ENCODE measurements at regions not wholly inside any gene's neighbourhood (a gene's known extent, or its start where the extent isn't known, plus 50 kb on each side); places are given as distances from the start of the nearest gene placed in this dataset.

DNA sequence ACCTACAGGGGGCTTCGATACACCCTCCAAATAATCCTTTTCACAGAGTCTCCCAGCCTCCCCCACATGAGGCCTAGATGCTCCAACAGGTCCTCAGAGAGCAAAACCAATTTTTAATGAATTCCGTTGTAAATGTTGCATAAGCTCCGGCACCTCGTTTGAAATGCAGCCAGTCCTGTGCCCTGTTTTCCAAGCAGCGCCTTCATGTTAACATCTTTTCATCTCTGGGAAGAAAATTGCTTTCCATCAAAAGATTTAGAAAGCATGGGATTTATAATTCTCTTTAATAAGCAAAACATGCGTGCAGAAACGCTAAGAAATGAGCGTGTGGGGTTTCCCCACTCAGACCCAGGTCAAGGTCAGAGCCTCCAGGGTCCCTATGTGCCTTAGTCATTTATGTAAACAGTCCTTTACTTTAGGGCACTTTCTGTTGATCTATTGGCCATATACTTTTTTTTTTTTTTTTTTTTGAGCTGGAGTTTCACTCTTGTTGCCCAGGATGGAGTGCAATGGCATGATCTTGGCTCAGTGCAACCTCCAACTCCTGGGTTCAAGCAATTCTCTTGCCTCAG, 177.5 kb upstream of the S1PR3 start:
- H3K9ac ChIP-seq (ENCODE audit: low read depth, low read length): no peak overlapping the region
- no peak overlapping the region for H3K4me3 ChIP-seq (ENCODE audit: low read depth, low read length)
- no peaks in the 10 kb centered on the region for H3K27me3 ChIP-seq (ENCODE audit: control insufficient read depth, insufficient read depth, low read length)
- no peaks in the 10 kb centered on the region for H3K9me3 ChIP-seq (ENCODE audit: control insufficient read depth, insufficient read depth, low read length)
- H3K4me1 ChIP-seq (ENCODE audit: control insufficient read depth, insufficient read depth, low read length): peaks cover 4% of the 10 kb centered on the region
- no peaks in the 10 kb centered on the region for H3K36me3 ChIP-seq (ENCODE audit: control insufficient read depth, insufficient read depth, low read length)

DNA sequence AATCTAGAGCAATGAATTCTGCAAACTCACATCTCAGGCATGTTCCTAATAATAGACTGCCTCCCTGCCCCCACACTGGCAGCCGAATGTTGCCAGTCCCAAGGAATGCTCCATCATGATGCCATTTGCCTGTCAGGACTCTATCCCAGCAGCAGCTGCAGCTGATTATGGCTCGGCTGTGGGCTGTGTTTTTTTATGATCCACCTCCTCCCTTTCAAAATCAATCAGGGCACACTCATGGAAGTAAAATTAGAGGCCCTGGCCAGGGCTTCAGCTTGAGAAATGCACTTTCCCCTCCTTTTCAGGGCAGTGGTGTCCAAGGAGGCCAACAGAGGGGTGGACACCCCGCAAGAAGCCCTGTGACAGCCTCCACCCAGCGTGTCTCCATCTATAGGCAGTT, 176.7 kb upstream of the S1PR3 start:
- H3K4me1 ChIP-seq (ENCODE audit: control insufficient read depth, insufficient read depth, low read length): peaks cover 4% of the 10 kb centered on the region
- H3K9ac ChIP-seq (ENCODE audit: low read depth, low read length): no peak overlapping the region
- H3K36me3 ChIP-seq (ENCODE audit: control insufficient read depth, insufficient read depth, low read length): no peaks in the 10 kb centered on the region
- no peaks in the 10 kb centered on the region for H3K27me3 ChIP-seq (ENCODE audit: control insufficient read depth, insufficient read depth, low read length)
- H3K4me3 ChIP-seq (ENCODE audit: low read depth, low read length): no peak overlapping the region
- no peaks in the 10 kb centered on the region for H3K9me3 ChIP-seq (ENCODE audit: control insufficient read depth, insufficient read depth, low read length)

DNA sequence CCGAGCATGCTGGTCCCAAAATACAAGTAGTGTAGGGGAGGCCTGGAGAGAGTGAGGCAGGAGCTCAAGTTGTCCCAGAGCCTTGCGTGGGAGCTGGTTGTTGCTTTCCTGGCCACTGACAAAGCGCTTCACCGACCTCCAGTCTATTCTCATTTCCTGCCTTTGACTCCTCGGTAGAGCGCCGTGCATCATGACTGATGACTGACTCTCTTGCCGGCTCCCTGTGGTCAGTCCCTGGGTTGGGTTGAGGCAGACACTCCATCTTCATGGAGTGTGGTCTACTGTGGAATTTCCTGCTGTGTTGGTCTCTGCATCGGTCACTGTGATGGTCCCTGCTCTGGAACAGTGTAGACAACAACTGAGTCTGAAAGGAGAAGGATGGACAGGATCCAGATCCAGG, 175.1 kb upstream of the S1PR3 start:
- Histone ChIP-seq H3K4me3 (ENCODE audit: low read depth, low read length) (no peak overlapping the region), H3K36me3 (ENCODE audit: control insufficient read depth, insufficient read depth, low read length) (no peaks in the 10 kb centered on the region), H3K9me3 (ENCODE audit: control insufficient read depth, insufficient read depth, low read length) (no peaks in the 10 kb centered on the region), H3K9ac (ENCODE audit: low read depth, low read length) (no peak overlapping the region), H3K27me3 (ENCODE audit: control insufficient read depth, insufficient read depth, low read length) (no peaks in the 10 kb centered on the region), H3K4me1 (ENCODE audit: control insufficient read depth, insufficient read depth, low read length) (peaks cover 4% of the 10 kb centered on the region)

DNA sequence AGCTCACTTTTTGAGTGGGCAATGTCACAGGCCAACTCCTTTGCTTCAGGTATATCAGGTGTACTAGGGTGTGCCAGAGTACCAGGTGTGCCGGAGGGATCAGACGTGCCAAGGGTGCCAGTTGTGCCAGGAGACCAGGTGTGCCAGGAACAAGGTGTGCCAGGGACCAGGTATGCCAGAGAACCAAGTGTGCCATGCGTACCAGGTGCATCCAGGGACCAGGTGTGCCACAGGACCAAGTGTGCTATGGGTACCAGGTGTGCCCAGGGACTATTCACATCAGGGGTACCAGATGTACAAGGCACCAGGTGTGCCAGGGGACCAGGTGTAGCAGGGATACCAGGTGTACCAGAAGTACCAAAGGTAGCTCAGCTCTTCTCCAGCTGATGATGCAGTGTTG, 174.7 kb upstream of the S1PR3 start:
- no peak overlapping the region for H3K4me3 ChIP-seq (ENCODE audit: low read depth, low read length)
- no peaks in the 10 kb centered on the region for H3K9me3 ChIP-seq (ENCODE audit: control insufficient read depth, insufficient read depth, low read length)

DNA sequence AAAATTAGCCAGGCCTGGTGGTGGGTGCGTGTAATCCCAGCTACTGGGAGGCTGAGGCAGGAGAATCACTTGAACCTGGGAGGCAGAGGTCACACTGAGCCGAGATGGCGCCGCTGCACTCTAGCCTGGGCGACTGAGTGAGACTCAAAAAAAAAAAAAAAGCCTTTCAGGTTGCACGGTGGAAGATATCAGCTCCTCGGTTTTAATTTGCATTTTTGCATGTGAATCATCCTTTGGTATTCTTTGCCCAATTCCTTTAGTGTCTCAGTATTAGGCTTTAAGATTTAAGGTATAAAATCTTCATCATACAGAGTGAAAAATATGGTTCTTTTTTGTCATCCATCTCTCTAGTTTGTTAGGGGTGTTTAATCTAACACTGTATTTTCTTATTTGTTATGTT, 173.6 kb upstream of the S1PR3 start:
- Histone ChIP-seq H3K27me3 (ENCODE audit: control insufficient read depth, insufficient read depth, low read length) (no peaks in the 10 kb centered on the region), H3K36me3 (ENCODE audit: control insufficient read depth, insufficient read depth, low read length) (no peaks in the 10 kb centered on the region), H3K4me3 (ENCODE audit: low read depth, low read length) (no peak overlapping the region), H3K9me3 (ENCODE audit: control insufficient read depth, insufficient read depth, low read length) (no peaks in the 10 kb centered on the region), H3K4me1 (ENCODE audit: control insufficient read depth, insufficient read depth, low read length) (peaks cover 4% of the 10 kb centered on the region), H3K9ac (ENCODE audit: low read depth, low read length) (no peak overlapping the region)

More for the DNA sequence above, 174.7 kb upstream of the S1PR3 start:
- H3K9ac ChIP-seq (ENCODE audit: low read depth, low read length): no peak overlapping the region
- no peaks in the 10 kb centered on the region for H3K36me3 ChIP-seq (ENCODE audit: control insufficient read depth, insufficient read depth, low read length)
- H3K4me1 ChIP-seq (ENCODE audit: control insufficient read depth, insufficient read depth, low read length): peaks cover 4% of the 10 kb centered on the region
- H3K27me3 ChIP-seq (ENCODE audit: control insufficient read depth, insufficient read depth, low read length): no peaks in the 10 kb centered on the region

DNA sequence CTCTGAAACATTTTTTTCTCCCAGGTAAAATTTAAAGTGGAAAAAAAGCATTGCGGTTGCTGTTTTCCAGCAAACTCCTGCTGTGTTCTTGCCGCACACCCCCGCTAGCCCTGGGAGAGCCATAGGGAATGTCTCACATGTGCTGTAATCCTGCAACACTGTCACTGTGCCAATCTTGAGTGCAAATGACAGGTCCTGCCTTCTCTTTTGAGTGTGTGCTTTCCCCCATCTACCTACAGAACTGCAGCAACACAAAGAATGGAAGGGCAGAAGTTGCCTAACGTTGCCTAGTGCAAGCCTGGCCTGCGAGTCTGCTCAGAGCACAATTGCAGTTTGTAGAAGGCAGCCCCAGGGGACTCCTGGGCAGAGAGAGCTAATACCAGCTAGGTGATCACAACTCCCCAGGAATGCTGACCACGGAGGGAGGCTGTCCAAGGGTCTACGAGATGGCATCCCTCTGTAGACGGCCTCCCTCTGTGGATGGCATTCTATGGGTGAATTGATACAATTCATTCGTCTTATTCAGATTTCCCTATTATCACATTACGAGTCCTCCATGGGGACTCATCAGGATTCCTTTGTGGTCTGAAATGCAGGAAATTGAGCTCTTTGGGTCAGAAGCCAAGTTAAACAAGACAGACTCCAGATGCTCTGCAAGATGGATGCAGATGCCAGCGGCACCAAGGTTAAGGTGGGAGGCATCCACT, 172.6 kb upstream of the S1PR3 start:
- Histone ChIP-seq H3K9ac (ENCODE audit: low read depth, low read length) (no peak overlapping the region), H3K27me3 (ENCODE audit: control insufficient read depth, insufficient read depth, low read length) (no peaks in the 10 kb centered on the region), H3K36me3 (ENCODE audit: control insufficient read depth, insufficient read depth, low read length) (no peaks in the 10 kb centered on the region), H3K4me1 (ENCODE audit: control insufficient read depth, insufficient read depth, low read length) (peaks cover 4% of the 10 kb centered on the region), H3K4me3 (ENCODE audit: low read depth, low read length) (no peak overlapping the region), H3K9me3 (ENCODE audit: control insufficient read depth, insufficient read depth, low read length) (no peaks in the 10 kb centered on the region)

DNA sequence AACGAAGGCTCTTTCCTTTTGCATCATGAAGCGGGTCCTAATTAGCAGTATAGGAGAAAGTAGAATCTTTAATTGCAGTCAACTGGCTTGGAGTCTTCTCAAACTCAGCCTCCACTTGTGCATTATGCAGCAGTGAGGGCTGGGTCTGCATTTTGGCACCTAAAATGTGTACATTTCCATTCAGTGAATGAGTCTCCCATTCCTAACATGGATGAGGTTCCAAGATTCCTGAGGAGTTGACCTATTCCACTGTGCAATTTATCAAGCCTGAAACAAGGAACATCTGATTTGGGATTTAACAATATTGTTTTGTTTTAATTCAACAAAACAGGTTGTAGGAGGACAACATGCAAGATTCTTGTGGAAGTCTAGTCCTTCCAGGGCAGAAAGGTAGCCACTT, 171.8 kb upstream of the S1PR3 start:
- no peaks in the 10 kb centered on the region for H3K27me3 ChIP-seq (ENCODE audit: control insufficient read depth, insufficient read depth, low read length)
- no peak overlapping the region for H3K9ac ChIP-seq (ENCODE audit: low read depth, low read length)
- H3K36me3 ChIP-seq (ENCODE audit: control insufficient read depth, insufficient read depth, low read length): no peaks in the 10 kb centered on the region
- H3K4me1 ChIP-seq (ENCODE audit: control insufficient read depth, insufficient read depth, low read length): peaks cover 4% of the 10 kb centered on the region
- H3K4me3 ChIP-seq (ENCODE audit: low read depth, low read length): no peak overlapping the region
- no peaks in the 10 kb centered on the region for H3K9me3 ChIP-seq (ENCODE audit: control insufficient read depth, insufficient read depth, low read length)

DNA sequence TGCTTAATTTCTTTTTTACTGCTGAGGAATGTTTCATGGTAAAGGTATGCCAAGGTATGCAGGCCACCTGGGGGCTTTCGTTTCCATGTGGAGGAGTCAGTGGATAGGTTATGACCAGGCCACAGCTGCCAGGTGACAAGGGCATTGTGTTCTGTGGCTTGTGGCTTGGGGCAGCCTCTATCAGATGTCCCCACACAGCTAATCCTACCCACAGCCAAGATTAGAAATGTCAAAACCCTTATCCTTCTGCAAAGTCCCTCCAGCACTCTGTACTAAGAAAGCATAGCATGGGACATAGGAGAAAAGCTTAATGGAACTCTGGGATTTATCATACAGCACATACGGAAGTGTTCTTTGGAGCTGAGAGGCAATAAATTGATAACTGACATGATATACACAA, 171.2 kb upstream of the S1PR3 start:
- Histone ChIP-seq H3K9ac (ENCODE audit: low read depth, low read length) (no peak overlapping the region), H3K27me3 (ENCODE audit: control insufficient read depth, insufficient read depth, low read length) (no peaks in the 10 kb centered on the region), H3K4me1 (ENCODE audit: control insufficient read depth, insufficient read depth, low read length) (peaks cover 4% of the 10 kb centered on the region), H3K9me3 (ENCODE audit: control insufficient read depth, insufficient read depth, low read length) (no peaks in the 10 kb centered on the region), H3K4me3 (ENCODE audit: low read depth, low read length) (no peak overlapping the region), H3K36me3 (ENCODE audit: control insufficient read depth, insufficient read depth, low read length) (no peaks in the 10 kb centered on the region)

DNA sequence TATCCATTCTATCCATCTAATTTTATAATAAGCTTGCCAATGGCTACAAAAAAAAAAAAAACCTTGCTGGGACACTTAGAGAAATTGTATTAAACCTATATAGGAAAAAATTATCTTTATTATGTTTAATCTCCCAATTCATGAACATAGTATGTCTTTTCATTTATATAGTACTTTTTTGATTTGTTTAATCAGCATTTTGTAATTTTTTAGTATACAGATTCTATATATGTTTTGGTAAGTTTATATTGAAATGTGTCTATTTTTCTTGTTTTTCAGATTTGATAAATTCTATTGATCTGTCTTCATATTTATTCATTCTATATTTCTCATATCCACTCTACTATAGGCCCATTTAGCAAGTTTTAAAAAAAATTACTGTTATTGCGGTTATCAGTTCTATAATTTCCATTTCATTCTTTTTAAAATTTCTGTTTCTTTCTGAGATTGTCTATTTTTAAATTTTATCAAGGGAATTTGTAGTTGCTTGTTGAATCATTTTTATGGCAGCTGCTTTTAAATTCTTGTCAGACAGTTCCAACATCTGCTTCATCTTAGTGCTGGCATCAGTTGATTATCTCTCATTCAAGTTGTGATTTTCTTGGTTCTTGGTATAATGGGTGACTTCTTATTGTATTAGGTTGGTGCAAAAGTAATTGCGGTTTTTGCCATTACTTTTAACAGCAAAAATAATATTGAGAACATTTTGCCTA, 170.1 kb upstream of the S1PR3 start:
- Histone ChIP-seq H3K36me3 (ENCODE audit: control insufficient read depth, insufficient read depth, low read length) (no peaks in the 10 kb centered on the region), H3K27me3 (ENCODE audit: control insufficient read depth, insufficient read depth, low read length) (no peaks in the 10 kb centered on the region), H3K4me3 (ENCODE audit: low read depth, low read length) (no peak overlapping the region), H3K9ac (ENCODE audit: low read depth, low read length) (no peak overlapping the region), H3K4me1 (ENCODE audit: control insufficient read depth, insufficient read depth, low read length) (peaks cover 4% of the 10 kb centered on the region), H3K9me3 (ENCODE audit: control insufficient read depth, insufficient read depth, low read length) (no peaks in the 10 kb centered on the region)

DNA sequence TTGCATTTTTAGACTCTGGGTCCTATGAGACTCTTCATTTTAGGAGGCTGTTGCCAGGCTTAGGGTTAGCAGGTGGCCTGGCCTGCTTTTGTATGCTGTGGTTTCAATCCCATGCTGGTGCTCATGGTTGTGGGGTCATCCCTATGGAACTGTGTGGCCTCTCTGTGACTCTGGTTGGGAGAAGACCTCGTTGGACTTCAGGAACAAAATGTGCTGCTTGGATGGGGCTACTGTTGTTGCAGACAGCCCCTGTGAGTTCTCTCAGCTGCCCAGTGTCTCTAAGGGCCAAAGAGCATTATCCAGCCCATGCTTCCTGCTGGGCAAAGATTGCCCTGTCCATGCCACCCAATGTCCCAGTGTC, 169.5 kb upstream of the S1PR3 start:
- peaks cover 4% of the 10 kb centered on the region for H3K4me1 ChIP-seq (ENCODE audit: control insufficient read depth, insufficient read depth, low read length)
- no peaks in the 10 kb centered on the region for H3K9me3 ChIP-seq (ENCODE audit: control insufficient read depth, insufficient read depth, low read length)
- no peaks in the 10 kb centered on the region for H3K36me3 ChIP-seq (ENCODE audit: control insufficient read depth, insufficient read depth, low read length)
- no peaks in the 10 kb centered on the region for H3K27me3 ChIP-seq (ENCODE audit: control insufficient read depth, insufficient read depth, low read length)
- H3K9ac ChIP-seq (ENCODE audit: low read depth, low read length): no peak overlapping the region
- no peak overlapping the region for H3K4me3 ChIP-seq (ENCODE audit: low read depth, low read length)

DNA sequence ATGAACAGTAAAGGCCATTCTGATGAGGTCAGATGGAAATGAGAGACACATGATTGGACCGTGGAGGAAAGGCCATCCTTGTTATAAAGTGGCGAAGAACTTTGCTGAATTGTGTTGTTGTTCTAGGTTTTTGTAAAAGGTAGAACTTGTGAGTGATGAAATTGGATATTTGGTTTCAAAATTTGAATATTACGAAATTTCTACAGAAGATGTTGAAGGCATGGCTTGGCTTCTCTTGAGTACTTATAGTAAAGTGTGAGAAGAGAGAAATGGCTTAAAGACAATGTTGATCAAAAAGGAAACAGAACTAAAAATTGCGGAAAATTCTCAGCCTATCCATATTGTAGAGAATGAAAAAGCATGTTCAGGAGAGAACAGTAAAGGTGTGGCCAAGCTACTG, 166.6 kb upstream of the S1PR3 start:
- Histone ChIP-seq H3K9ac (ENCODE audit: low read depth, low read length) (no peak overlapping the region), H3K36me3 (ENCODE audit: control insufficient read depth, insufficient read depth, low read length) (no peaks in the 10 kb centered on the region), H3K4me1 (ENCODE audit: control insufficient read depth, insufficient read depth, low read length) (no peaks in the 10 kb centered on the region), H3K9me3 (ENCODE audit: control insufficient read depth, insufficient read depth, low read length) (no peaks in the 10 kb centered on the region), H3K27me3 (ENCODE audit: control insufficient read depth, insufficient read depth, low read length) (no peaks in the 10 kb centered on the region), H3K4me3 (ENCODE audit: low read depth, low read length) (no peak overlapping the region)

DNA sequence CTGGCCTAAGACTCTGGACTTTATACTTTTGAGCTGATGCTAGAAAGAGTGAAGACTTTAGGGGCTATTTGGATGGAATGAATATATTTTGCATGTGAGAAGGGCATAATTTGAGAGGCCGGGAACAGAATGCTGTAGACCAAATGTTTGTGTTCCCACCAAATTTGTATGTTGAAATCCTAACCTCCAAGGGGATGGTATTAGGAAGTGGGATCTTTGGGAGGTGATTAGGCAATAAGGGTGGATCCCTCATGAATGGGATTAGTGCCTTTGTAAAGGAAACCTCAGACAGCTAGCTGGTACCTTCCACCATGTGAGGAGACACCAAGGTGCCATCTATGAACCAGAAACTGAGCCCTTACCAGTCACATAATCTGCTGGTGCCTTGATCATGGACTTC, 165.1 kb upstream of the S1PR3 start:
- no peaks in the 10 kb centered on the region for H3K27me3 ChIP-seq (ENCODE audit: control insufficient read depth, insufficient read depth, low read length)
- H3K4me3 ChIP-seq (ENCODE audit: low read depth, low read length): no peak overlapping the region
- no peaks in the 10 kb centered on the region for H3K4me1 ChIP-seq (ENCODE audit: control insufficient read depth, insufficient read depth, low read length)
- no peak overlapping the region for H3K9ac ChIP-seq (ENCODE audit: low read depth, low read length)
- no peaks in the 10 kb centered on the region for H3K36me3 ChIP-seq (ENCODE audit: control insufficient read depth, insufficient read depth, low read length)
- no peaks in the 10 kb centered on the region for H3K9me3 ChIP-seq (ENCODE audit: control insufficient read depth, insufficient read depth, low read length)

Measured in iPS-15b (cell line).